ENCODE measurements at regions not wholly inside any gene's neighbourhood (a gene's known extent, or its start where the extent isn't known, plus 50 kb on each side); places are given as distances from the start of the nearest gene placed in this dataset.

DNA sequence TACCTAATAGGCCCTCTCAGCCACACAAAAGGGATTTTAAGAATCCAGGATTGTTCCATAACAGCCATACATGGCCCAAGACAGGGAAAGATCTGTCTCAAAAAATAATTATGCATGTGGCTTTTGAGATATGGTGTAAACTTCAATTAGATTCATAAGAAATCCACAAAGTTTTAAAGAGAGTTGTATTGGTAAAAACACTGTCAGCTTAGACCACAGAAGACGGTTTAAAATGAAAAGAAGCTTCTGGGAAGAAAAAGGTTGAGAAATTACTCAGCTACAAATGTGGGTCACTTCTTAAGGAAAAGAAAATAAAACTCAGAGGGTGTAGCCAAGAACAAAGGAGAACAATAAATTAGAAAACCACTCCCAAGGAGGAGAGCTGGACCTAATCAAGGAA, 191.4 kb downstream of the KIF26A start:
- Histone ChIP-seq H3K9ac (ENCODE audit: low read length) (no peak overlapping the region), H3K4me2 (replicated peaks; ENCODE audit: low read depth, low read length, poor library complexity, severe bottlenecking) (no peak overlapping the region), H3K4me1 (ENCODE audit: control insufficient read depth in 2 of 2, insufficient read depth in 2 of 2, low read length in 2 of 2) (no peaks in the 10 kb centered on the region), H3K79me2 (ENCODE audit: control insufficient read depth, insufficient read depth, low read length) (no peaks in the 10 kb centered on the region), H3K27ac (ENCODE audit: low read length in 2 of 2) (no peak overlapping the region), H3K4me3 (ENCODE audit: control extremely low read depth in 1 of 5, extremely low read depth in 1 of 5, insufficient read depth in 1 of 5, low read depth in 2 of 5, low read length in 4 of 5) (no peak overlapping the region), H3K36me3 (replicated peaks in 1 of 2; ENCODE audit: control extremely low read depth in 1 of 2, control insufficient read depth in 1 of 2, extremely low read depth in 1 of 2, insufficient read depth in 2 of 2, low read length in 1 of 2) (no peaks in the 10 kb centered on the region), H3K27me3 (replicated peaks in 1 of 4; ENCODE audit: control extremely low read depth in 1 of 4, control insufficient read depth in 3 of 4, insufficient read depth in 4 of 4, low read length in 3 of 4) (no peaks in the 10 kb centered on the region), H3K9me3 (ENCODE audit: control extremely low read depth in 1 of 3, control insufficient read depth in 2 of 3, insufficient read depth in 1 of 3, low read length in 2 of 3) (peaks cover 0 to 33% (median 8%) of the 10 kb centered on the region in 3 donors), H2AFZ (ENCODE audit: insufficient read depth, low read depth, low read length, poor library complexity, severe bottlenecking) (no peak overlapping the region), H4K20me1 (ENCODE audit: control insufficient read depth, insufficient read depth, low read length, poor library complexity, severe bottlenecking) (no peaks in the 10 kb centered on the region)
- no CpG with 5 or more reads among the region's 1 CpG for WGBS (ENCODE audit: insufficient coverage)
- Mint-ChIP-seq H3K27me3 (no peaks in the 10 kb centered on the region), H3K27ac (no peak overlapping the region), H3K4me1 (no peaks in the 10 kb centered on the region), H3K9me3 (ENCODE audit: insufficient read depth) (no peaks in the 10 kb centered on the region), H3K4me3 (no peak overlapping the region)
- ChIA-PET CTCF (no interaction called here), POLR2A (no interaction called here)
- TF ChIP-seq, protein P1, sequence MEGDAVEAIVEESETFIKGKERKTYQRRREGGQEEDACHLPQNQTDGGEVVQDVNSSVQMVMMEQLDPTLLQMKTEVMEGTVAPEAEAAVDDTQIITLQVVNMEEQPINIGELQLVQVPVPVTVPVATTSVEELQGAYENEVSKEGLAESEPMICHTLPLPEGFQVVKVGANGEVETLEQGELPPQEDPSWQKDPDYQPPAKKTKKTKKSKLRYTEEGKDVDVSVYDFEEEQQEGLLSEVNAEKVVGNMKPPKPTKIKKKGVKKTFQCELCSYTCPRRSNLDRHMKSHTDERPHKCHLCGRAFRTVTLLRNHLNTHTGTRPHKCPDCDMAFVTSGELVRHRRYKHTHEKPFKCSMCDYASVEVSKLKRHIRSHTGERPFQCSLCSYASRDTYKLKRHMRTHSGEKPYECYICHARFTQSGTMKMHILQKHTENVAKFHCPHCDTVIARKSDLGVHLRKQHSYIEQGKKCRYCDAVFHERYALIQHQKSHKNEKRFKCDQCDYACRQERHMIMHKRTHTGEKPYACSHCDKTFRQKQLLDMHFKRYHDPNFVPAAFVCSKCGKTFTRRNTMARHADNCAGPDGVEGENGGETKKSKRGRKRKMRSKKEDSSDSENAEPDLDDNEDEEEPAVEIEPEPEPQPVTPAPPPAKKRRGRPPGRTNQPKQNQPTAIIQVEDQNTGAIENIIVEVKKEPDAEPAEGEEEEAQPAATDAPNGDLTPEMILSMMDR (IDR thresholded peaks at IDR 0.05) = no peak
- no peak for TF ChIP-seq EZH2 (IDR thresholded peaks at IDR 0.05; ENCODE audit: borderline replicate concordance, insufficient read depth, low read depth, low read length, poor library complexity, severe bottlenecking)
- ATAC-seq (ENCODE audit: low read depth) = no peak
- intact Hi-C loops (cut with micrococcal nuclease) = no loop called here
- DNase-seq = no peak

DNA sequence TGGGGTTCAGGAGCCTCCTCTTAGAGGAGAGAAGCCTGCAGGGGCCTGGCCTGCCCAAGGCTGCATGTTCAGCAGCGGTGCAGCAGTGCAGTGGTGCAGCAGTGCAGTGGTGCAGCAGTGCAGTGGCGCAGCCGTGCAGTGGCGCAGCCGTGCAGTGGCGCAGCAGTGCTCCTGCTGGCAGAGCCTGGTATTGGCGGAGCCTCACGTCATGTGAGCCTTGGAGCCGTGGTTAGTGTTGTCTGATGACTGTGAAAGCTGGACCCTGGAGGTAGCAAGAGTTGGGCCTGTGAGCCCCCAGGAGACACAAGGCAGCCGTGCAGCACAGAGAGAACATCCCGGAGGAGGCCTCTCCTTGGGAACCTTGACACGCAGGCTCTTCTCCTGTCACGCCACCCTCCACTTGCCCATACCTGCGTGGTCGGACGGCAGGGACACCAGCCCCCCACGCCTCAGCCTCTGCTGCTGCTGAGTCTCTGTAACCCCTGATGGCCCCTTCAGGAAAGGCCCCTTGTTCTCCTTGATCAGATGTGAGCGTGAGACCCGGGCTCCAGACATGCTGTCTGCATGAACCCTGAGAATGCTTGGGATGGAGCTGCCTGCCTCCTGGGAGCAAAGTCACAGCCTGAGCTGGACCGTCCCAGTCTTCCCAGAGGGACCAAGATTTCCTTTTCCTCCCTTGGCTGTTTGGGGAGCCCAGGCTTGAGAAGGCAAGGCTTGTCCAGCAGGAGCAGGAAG, 193.7 kb downstream of the KIF26A start:
- DNase-seq (no peak), ATAC-seq (ENCODE audit: low read depth) (no peak)
- Histone ChIP-seq H3K79me2 (ENCODE audit: control insufficient read depth, insufficient read depth, low read length) (no peaks in the 10 kb centered on the region), H3K4me1 (ENCODE audit: control insufficient read depth in 2 of 2, insufficient read depth in 2 of 2, low read length in 2 of 2) (no peaks in the 10 kb centered on the region), H3K9me3 (ENCODE audit: control extremely low read depth in 1 of 3, control insufficient read depth in 2 of 3, insufficient read depth in 1 of 3, low read length in 2 of 3) (peaks cover 0 to 33% (median 8%) of the 10 kb centered on the region in 3 donors), H3K36me3 (replicated peaks in 1 of 2; ENCODE audit: control extremely low read depth in 1 of 2, control insufficient read depth in 1 of 2, extremely low read depth in 1 of 2, insufficient read depth in 2 of 2, low read length in 1 of 2) (no peaks in the 10 kb centered on the region), H3K27ac (ENCODE audit: low read length in 2 of 2) (no peak overlapping the region), H3K4me3 (ENCODE audit: control extremely low read depth in 1 of 5, extremely low read depth in 1 of 5, insufficient read depth in 1 of 5, low read depth in 2 of 5, low read length in 4 of 5) (no peak overlapping the region), H4K20me1 (ENCODE audit: control insufficient read depth, insufficient read depth, low read length, poor library complexity, severe bottlenecking) (no peaks in the 10 kb centered on the region), H3K9ac (ENCODE audit: low read length) (no peak overlapping the region), H3K4me2 (replicated peaks; ENCODE audit: low read depth, low read length, poor library complexity, severe bottlenecking) (no peak overlapping the region), H3K27me3 (replicated peaks in 1 of 4; ENCODE audit: control extremely low read depth in 1 of 4, control insufficient read depth in 3 of 4, insufficient read depth in 4 of 4, low read length in 3 of 4) (no peaks in the 10 kb centered on the region), H2AFZ (ENCODE audit: insufficient read depth, low read depth, low read length, poor library complexity, severe bottlenecking) (no peak overlapping the region)
- intact Hi-C loops (cut with micrococcal nuclease) = no loop called here
- no peak for TF ChIP-seq EZH2 (IDR thresholded peaks at IDR 0.05; ENCODE audit: borderline replicate concordance, insufficient read depth, low read depth, low read length, poor library complexity, severe bottlenecking)
- Mint-ChIP-seq H3K4me1 (no peaks in the 10 kb centered on the region), H3K9me3 (ENCODE audit: insufficient read depth) (no peaks in the 10 kb centered on the region), H3K27ac (no peak overlapping the region), H3K27me3 (peaks cover 2% of the 10 kb centered on the region), H3K4me3 (no peak overlapping the region)
- CTCF ChIA-PET = interaction anchor here (0.6 kb wide), 1 partner anchor 1146 kb away, joined by 5 read pairs; no protein-coding TSS in a partner anchor
- POLR2A ChIA-PET = no interaction called here
- WGBS (ENCODE audit: insufficient coverage) = 94% methylated on average over 20 of the region's 20 CpGs
